Vagina (tissue), 2 donors: ENCODE measurements at regions not wholly inside any gene's neighbourhood (a gene's known extent, or its start where the extent isn't known, plus 50 kb on each side); places are given as distances from the start of the nearest gene placed in this dataset.

Experiments used
- CTCF ChIP-seq, 3 experiments: fragments of 450-650 bp in 2 of 3; fragments of 200-600 bp in 1 of 3; sonication (generic) in 1 of 3; IDR thresholded peaks; one replicate each; pipeline ENCODE4 v1.5.1; 2017 to 2019; ENCODE audit warnings: antibody characterized with exemption in 3 of 3, mild to moderate bottlenecking in 2 of 3, moderate library complexity in 2 of 3
- POLR2A ChIP-seq, 2 donors: fragments of 450-650 bp; IDR thresholded peaks; one replicate each; pipeline ENCODE4 v1.6.1; 2017; ENCODE audit warnings: antibody characterized with exemption in 2 of 2, mild to moderate bottlenecking in 2 of 2, moderate library complexity in 2 of 2
- POLR2AphosphoS5 ChIP-seq, 2 donors: sonication (generic); formaldehyde crosslinking; IDR thresholded peaks; one replicate each; pipeline ENCODE4 v1.9.0; 2017; ENCODE audit warnings: antibody characterized with exemption in 2 of 2, mild to moderate bottlenecking in 2 of 2, low read depth in 1 of 2; ENCODE audit not compliant: insufficient read depth in 1 of 2

- TF ChIP-seq CTCF (IDR thresholded peaks at IDR 0.05) = no peak
- no peak for TF ChIP-seq POLR2A (IDR thresholded peaks at IDR 0.05)
- no peak for TF ChIP-seq POLR2AphosphoS5 (IDR thresholded peaks at IDR 0.05; ENCODE audit: insufficient read depth in 1 of 2, low read depth in 1 of 2)
These were observed 168.3 kb downstream of the C3orf38 start for GRCh38 chr3:88318067-88318466.
